ENCODE measurements at regions not wholly inside any gene's neighbourhood (a gene's known extent, or its start where the extent isn't known, plus 50 kb on each side); places are given as distances from the start of the nearest gene placed in this dataset.
"Not testable (repeated sequence)": the region's sequence is repeated elsewhere in the genome, so short reads cannot be mapped to it uniquely, and the experiment has no call there.

GRCh38 chrX:140633105-140633504, 76.5 kb upstream of the LINC00632 start:
- H3K27me3 ChIP-seq (ENCODE audit: control insufficient read depth, insufficient read depth, low read length); H3K4me3 ChIP-seq (ENCODE audit: insufficient read depth, low read depth, low read length); H3K36me3 ChIP-seq (replicated peaks; ENCODE audit: control insufficient read depth, insufficient read depth, low read length); DNase-seq: not testable (repeated sequence)

DNA sequence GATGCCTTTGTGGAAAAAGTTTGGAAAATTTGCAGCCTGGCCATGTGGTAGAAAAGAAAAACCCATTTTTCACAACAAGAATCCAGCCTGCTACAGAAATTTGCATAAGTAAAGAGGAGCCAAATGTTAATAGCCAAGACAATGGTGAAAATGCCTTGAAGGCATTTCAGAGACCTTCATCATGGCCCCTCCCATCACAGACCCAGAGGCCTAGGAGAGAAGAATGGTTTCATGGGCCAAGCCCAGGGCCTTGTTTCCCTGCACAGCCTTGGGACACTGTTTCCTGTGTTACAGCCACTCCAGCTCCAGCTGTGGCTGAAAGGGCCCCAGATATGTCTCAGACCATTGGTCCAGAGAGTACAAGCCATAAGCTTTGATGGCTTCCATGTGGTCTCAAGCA, 101.4 kb upstream of the LINC00632 start:
- DNase-seq = no peak
- H3K4me3 ChIP-seq (ENCODE audit: insufficient read depth, low read depth, low read length) = no peak overlapping the region
- no peaks in the 10 kb centered on the region; the same call in 1 of the 2 replicates for H3K36me3 ChIP-seq (replicated peaks; ENCODE audit: control insufficient read depth, insufficient read depth, low read length)
- H3K27me3 ChIP-seq (ENCODE audit: control insufficient read depth, insufficient read depth, low read length) = no peaks in the 10 kb centered on the region

- H3K36me3 ChIP-seq (replicated peaks; ENCODE audit: control insufficient read depth, insufficient read depth, low read length) = no peaks in the 10 kb centered on the region
- H3K27me3 ChIP-seq (ENCODE audit: control insufficient read depth, insufficient read depth, low read length) = no peaks in the 10 kb centered on the region
- no peak overlapping the region for H3K4me3 ChIP-seq (ENCODE audit: insufficient read depth, low read depth, low read length)
- DNase-seq = no peak
These were observed 97.3 kb upstream of the SOX3 start for GRCh38 chrX:140602140-140602539.

DNA sequence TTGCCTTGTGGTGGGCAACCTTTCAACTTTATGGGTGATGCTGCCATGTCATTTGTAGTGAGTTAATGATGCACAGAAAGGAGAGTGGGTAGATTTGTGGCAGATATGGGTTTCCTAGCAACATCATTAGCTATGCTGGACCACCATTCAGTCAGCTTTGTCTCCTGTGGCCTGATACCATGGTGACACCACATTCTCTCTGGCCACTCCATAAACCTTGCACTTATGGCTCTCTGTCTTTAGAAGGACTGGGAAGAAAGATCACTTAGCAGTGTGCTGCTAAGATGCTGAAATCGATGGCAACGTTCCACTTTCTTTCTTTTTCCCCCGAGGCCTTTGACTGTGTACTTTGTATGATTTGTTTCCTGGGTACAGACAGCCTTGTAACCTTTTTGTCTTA, 95.0 kb upstream of the SOX3 start:
- DNase-seq = no peak

DNA sequence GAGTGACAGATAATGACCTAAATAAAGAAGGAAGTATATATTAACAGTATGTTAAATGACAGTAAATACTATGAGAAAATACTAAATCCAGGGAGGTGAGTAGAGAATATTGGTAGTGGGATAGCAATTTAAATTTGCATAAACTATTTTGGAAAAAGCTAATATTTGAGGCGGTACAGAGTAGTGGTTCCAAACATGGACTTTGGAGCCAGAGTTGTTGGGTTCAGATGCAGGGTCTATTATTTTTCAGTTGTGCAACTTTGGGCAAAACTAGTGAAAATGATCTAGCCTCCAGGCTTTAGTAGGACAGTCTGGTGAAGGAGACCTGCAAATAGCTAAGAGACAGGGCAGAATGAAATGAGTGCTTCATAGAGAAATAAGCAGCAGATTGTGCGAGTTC, 84.8 kb upstream of the SOX3 start:
- DNase-seq = no peak
- Histone ChIP-seq H3K27me3 (ENCODE audit: control insufficient read depth, insufficient read depth, low read length) (no peaks in the 10 kb centered on the region), H3K36me3 (replicated peaks; ENCODE audit: control insufficient read depth, insufficient read depth, low read length) (no peaks in the 10 kb centered on the region), H3K4me3 (ENCODE audit: insufficient read depth, low read depth, low read length) (no peak overlapping the region)

More for the DNA sequence above, 95.0 kb upstream of the SOX3 start:
- H3K27me3 ChIP-seq (ENCODE audit: control insufficient read depth, insufficient read depth, low read length) = no peaks in the 10 kb centered on the region
- H3K4me3 ChIP-seq (ENCODE audit: insufficient read depth, low read depth, low read length) = no peak overlapping the region
- H3K36me3 ChIP-seq (replicated peaks; ENCODE audit: control insufficient read depth, insufficient read depth, low read length) = no peaks in the 10 kb centered on the region

- H3K36me3 ChIP-seq (replicated peaks; ENCODE audit: control insufficient read depth, insufficient read depth, low read length) = no peaks in the 10 kb centered on the region
- no peak overlapping the region for H3K4me3 ChIP-seq (ENCODE audit: insufficient read depth, low read depth, low read length)
- no peaks in the 10 kb centered on the region for H3K27me3 ChIP-seq (ENCODE audit: control insufficient read depth, insufficient read depth, low read length)
- DNase-seq = no peak
These were observed 82.1 kb upstream of the SOX3 start for GRCh38 chrX:140586951-140587350.

DNA sequence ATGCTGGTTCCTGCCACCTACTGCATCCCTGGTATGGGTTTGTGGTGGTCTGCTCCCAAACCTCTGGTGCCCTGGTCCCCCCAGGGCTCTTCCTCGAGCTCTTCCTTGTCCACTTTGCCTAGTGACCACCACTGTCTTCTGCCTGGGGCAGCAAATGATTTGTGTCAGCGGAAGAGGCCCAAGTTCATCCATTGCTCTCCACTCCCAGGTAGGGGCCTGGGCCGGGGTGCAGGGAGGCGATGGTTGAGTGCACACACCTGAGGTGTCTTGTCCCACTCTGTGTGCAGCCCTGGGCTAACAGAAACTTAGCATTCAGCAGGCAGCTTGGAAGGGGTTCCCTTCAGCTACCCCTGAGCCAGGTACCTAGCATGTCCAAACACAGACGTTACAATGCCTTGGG, 75.6 kb upstream of the SOX3 start:
- Histone ChIP-seq H3K4me3 (ENCODE audit: insufficient read depth, low read depth, low read length) (no peak overlapping the region), H3K36me3 (replicated peaks; ENCODE audit: control insufficient read depth, insufficient read depth, low read length) (no peaks in the 10 kb centered on the region), H3K27me3 (ENCODE audit: control insufficient read depth, insufficient read depth, low read length) (no peaks in the 10 kb centered on the region)
- no peak for DNase-seq

- Histone ChIP-seq H3K4me3 (ENCODE audit: insufficient read depth, low read depth, low read length) (no peak overlapping the region), H3K36me3 (replicated peaks; ENCODE audit: control insufficient read depth, insufficient read depth, low read length) (no peaks in the 10 kb centered on the region)
- DNase-seq = peak; percentile 54
These were observed 67.9 kb upstream of the SOX3 start for GRCh38 chrX:140572724-140573123.

DNA sequence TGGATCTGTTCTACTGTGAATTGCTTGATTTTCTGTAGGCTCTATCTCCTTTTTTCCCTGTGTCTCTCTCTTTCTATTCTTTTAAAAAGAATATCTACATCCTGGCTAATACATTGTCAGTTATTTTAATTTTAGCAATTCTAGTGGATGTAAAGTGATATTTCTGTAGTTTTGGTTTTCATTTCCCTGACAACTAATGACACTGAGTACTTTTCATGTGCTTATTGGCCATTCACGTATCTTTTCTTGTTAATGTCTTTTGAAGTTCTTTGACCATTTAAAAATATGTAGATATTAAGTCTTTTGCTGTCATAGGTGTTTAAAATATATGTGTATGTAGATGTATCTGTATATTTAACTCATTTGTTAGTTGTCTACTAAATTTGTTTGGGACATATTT, 59.0 kb upstream of the SOX3 start:
- no peak for DNase-seq
- H3K27me3 ChIP-seq (ENCODE audit: control insufficient read depth, insufficient read depth, low read length) = no peaks in the 10 kb centered on the region

More at GRCh38 chrX:140572724-140573123, 67.9 kb upstream of the SOX3 start:
- H3K27me3 ChIP-seq (ENCODE audit: control insufficient read depth, insufficient read depth, low read length) = no peaks in the 10 kb centered on the region

More for the DNA sequence above, 59.0 kb upstream of the SOX3 start:
- Histone ChIP-seq H3K4me3 (ENCODE audit: insufficient read depth, low read depth, low read length) (no peak overlapping the region), H3K36me3 (replicated peaks; ENCODE audit: control insufficient read depth, insufficient read depth, low read length) (no peaks in the 10 kb centered on the region)
